Thymus (tissue), 11 donors: ENCODE measurements at regions not wholly inside any gene's neighbourhood (a gene's known extent, or its start where the extent isn't known, plus 50 kb on each side); places are given as distances from the start of the nearest gene placed in this dataset.
"Not testable (repeated sequence)": the region's sequence is repeated elsewhere in the genome, so short reads cannot be mapped to it uniquely, and the experiment has no call there.

Source experiments
- DNase-seq, 9 donors: peaks; one replicate each; pipeline ENCODE4 v3.0.0-alpha.2; 2013; ENCODE audit warnings: low spot score in 9 of 9, low read depth in 6 of 9, missing footprints in 1 of 9
- H3K27ac ChIP-seq, 2 donors: one replicate each; pipeline ENCODE4 v1.5.1; 2013; ENCODE audit warnings: control low read depth in 1 of 2, low read depth in 1 of 2, low read length in 1 of 2, mild to moderate bottlenecking in 1 of 2, moderate library complexity in 1 of 2
- H3K27me3 ChIP-seq, 2 donors: one replicate each; pipeline ENCODE4 v1.5.1; 2013; ENCODE audit warnings: low read length in 1 of 2; ENCODE audit not compliant: control insufficient read depth in 2 of 2, insufficient read depth in 1 of 2
- H3K36me3 ChIP-seq, 2 donors: one replicate each; pipeline ENCODE4 v1.5.1; 2013; ENCODE audit warnings: low read length in 1 of 2, mild to moderate bottlenecking in 1 of 2, moderate library complexity in 1 of 2; ENCODE audit not compliant: control insufficient read depth in 2 of 2, insufficient read depth in 2 of 2
- H3K4me1 ChIP-seq, 2 donors: one replicate each; pipeline ENCODE4 v1.5.1; 2013; ENCODE audit warnings: low read length in 2 of 2; ENCODE audit not compliant: control insufficient read depth in 2 of 2, insufficient read depth in 2 of 2
- H3K4me3 ChIP-seq, 2 donors: one replicate each; pipeline ENCODE4 v1.5.1; 2013; ENCODE audit warnings: low read length in 2 of 2, control low read depth in 1 of 2, mild to moderate bottlenecking in 1 of 2
- H3K9me3 ChIP-seq, 2 donors: one replicate each; pipeline ENCODE4 v1.5.1; 2013; ENCODE audit warnings: low read length in 1 of 2, mild to moderate bottlenecking in 1 of 2; ENCODE audit not compliant: control insufficient read depth in 2 of 2, insufficient read depth in 1 of 2
- WGBS: extraction: QIAGEN DNeasy Blood & Tissue Kit; methylation state at CpG from one replicate; pipeline ENCODE4 v1.1.7; 2013; 5-methylcytosine and 5-hydroxymethylcytosine counted together
- donor health status: healthy.

- no peaks in the 10 kb centered on the region for H3K27me3 ChIP-seq
- no peak overlapping the region for H3K4me3 ChIP-seq
- H3K36me3 ChIP-seq: no peaks in the 10 kb centered on the region
- H3K27ac ChIP-seq: no peak overlapping the region
- no peaks in the 10 kb centered on the region for H3K4me1 ChIP-seq
- H3K9me3 ChIP-seq: no peaks in the 10 kb centered on the region
- WGBS: 85% methylated on average over 2 of the region's 2 CpGs
- no peak for DNase-seq
Measured at GRCh38 chr1:65630855-65631254, 161.8 kb upstream of the PDE4B start.

- H3K27me3 ChIP-seq: no peaks in the 10 kb centered on the region
- no peak overlapping the region for H3K4me3 ChIP-seq
- 93% methylated on average over 2 of the region's 2 CpGs for WGBS
- no peaks in the 10 kb centered on the region for H3K4me1 ChIP-seq
- H3K36me3 ChIP-seq: no peaks in the 10 kb centered on the region
- no peaks in the 10 kb centered on the region for H3K9me3 ChIP-seq
- no peak overlapping the region for H3K27ac ChIP-seq
- no peak for DNase-seq
Measured at GRCh38 chr1:65632235-65632634, 160.5 kb upstream of the PDE4B start.

- Histone ChIP-seq H3K27ac (no peak overlapping the region), H3K4me3 (no peak overlapping the region), H3K27me3 (no peaks in the 10 kb centered on the region), H3K9me3 (no peaks in the 10 kb centered on the region), H3K4me1 (no peaks in the 10 kb centered on the region), H3K36me3 (no peaks in the 10 kb centered on the region)
- 97% methylated on average over 1 of the region's 1 CpG for WGBS
- no peak for DNase-seq
Measured at GRCh38 chr1:65640046-65640445, 152.6 kb upstream of the PDE4B start.

GRCh38 chr1:65649185-65649584 lies 143.5 kb upstream of the PDE4B start:
- not testable (repeated sequence) for H3K27ac ChIP-seq, H3K9me3 ChIP-seq, H3K4me1 ChIP-seq, H3K4me3 ChIP-seq, DNase-seq, H3K36me3 ChIP-seq, H3K27me3 ChIP-seq
- WGBS: 97% methylated on average over 1 of the region's 1 CpG

GRCh38 chr1:65650682-65651081 lies 142.0 kb upstream of the PDE4B start:
- Histone ChIP-seq H3K4me3 (no peak overlapping the region), H3K9me3 (no peaks in the 10 kb centered on the region), H3K36me3 (no peaks in the 10 kb centered on the region), H3K27me3 (no peaks in the 10 kb centered on the region), H3K4me1 (no peaks in the 10 kb centered on the region), H3K27ac (no peak overlapping the region)
- no peak for DNase-seq
- 50% methylated on average over 1 of the region's 1 CpG for WGBS

GRCh38 chr1:65654526-65654925 lies 138.2 kb upstream of the PDE4B start:
- not testable (repeated sequence) for H3K4me3 ChIP-seq, H3K27me3 ChIP-seq, H3K27ac ChIP-seq, H3K36me3 ChIP-seq, DNase-seq, H3K9me3 ChIP-seq, H3K4me1 ChIP-seq
- 95% methylated on average over 2 of the region's 2 CpGs for WGBS

GRCh38 chr1:65657609-65658008 lies 135.1 kb upstream of the PDE4B start:
- WGBS: 99% methylated on average over 2 of the region's 2 CpGs
- not testable (repeated sequence) for H3K27ac ChIP-seq, H3K9me3 ChIP-seq, DNase-seq, H3K36me3 ChIP-seq, H3K4me3 ChIP-seq, H3K4me1 ChIP-seq, H3K27me3 ChIP-seq

GRCh38 chr1:65658122-65658521 lies 134.6 kb upstream of the PDE4B start:
- H3K27ac ChIP-seq: no peak overlapping the region
- H3K9me3 ChIP-seq: no peaks in the 10 kb centered on the region
- H3K4me3 ChIP-seq: no peak overlapping the region
- H3K4me1 ChIP-seq: no peaks in the 10 kb centered on the region
- no peaks in the 10 kb centered on the region for H3K36me3 ChIP-seq
- DNase-seq: no peak
- H3K27me3 ChIP-seq: no peaks in the 10 kb centered on the region
- 91% methylated on average over 4 of the region's 4 CpGs for WGBS

- H3K4me3 ChIP-seq: no peak overlapping the region
- peaks cover 0 to 4% of the 10 kb centered on the region in 2 donors for H3K9me3 ChIP-seq
- H3K36me3 ChIP-seq: no peaks in the 10 kb centered on the region
- H3K4me1 ChIP-seq: no peaks in the 10 kb centered on the region
- no peak overlapping the region for H3K27ac ChIP-seq
- H3K27me3 ChIP-seq: no peaks in the 10 kb centered on the region
- no peak for DNase-seq
Measured at GRCh38 chr1:65668368-65668767, 124.3 kb upstream of the PDE4B start.

GRCh38 chr1:65670518-65670917 lies 122.2 kb upstream of the PDE4B start:
- no peak overlapping the region for H3K27ac ChIP-seq
- H3K4me3 ChIP-seq: no peak overlapping the region
- H3K4me1 ChIP-seq: no peaks in the 10 kb centered on the region
- H3K9me3 ChIP-seq: peaks cover 0 to 4% of the 10 kb centered on the region in 2 donors
- no peak for DNase-seq
- H3K36me3 ChIP-seq: no peaks in the 10 kb centered on the region
- WGBS: 98% methylated on average over 3 of the region's 3 CpGs
- no peaks in the 10 kb centered on the region for H3K27me3 ChIP-seq
